ENCODE measurements at regions not wholly inside any gene's neighbourhood (a gene's known extent, or its start where the extent isn't known, plus 50 kb on each side); places are given as distances from the start of the nearest gene placed in this dataset.

DNA sequence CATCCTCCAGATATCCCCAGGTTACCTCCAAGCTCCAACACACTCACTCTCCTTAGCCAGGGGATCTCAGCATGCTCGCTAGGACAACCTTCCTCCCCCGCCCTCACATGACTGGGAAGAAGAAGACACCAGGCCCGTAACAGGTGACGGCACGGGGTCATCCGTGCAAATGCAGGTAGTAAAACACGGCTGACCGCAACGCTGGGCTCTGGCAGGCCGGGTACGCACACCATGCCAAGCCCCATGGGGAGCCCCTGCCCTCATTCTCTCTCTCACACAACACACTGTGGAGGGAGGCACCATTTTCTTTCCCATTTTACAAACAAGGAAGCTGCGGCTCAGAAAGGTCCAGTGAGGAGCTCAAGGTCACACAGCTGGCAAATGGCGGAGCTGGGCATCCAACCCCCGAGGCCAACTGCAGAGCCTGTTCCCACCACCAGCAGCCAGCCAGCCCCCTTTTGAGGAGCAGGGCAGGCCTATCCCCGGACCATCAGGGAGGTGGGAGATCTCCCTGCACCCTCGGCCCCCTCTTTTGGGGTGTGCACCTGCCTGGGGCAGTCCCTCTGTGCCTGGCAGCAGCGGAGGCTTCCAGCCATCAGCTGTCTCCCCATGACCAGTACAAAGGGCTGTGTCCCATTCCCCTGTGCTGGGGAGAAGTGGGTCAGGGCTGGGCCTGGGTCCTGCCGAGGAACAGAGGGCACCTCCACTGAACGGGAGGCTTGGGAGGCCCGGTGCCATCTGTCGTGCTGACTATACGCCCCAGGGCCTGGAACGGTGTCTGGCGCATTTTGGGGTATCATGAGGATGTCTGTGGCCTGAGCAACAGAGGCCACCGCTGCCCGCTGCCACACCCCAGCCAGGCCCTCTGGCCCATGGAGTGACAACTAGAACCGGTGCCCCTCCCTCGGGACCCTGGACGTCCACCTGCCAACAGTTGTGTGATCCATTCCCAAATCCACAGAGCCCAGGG is 280.9 kb downstream of the CTTN start:
- Mint-ChIP-seq H3K4me3 (no peak overlapping the region), H3K27ac (no peak overlapping the region), H3K9me3 (peaks cover 3% of the 10 kb centered on the region), H3K27me3 (peaks cover 22% of the 10 kb centered on the region), H3K4me1 (no peaks in the 10 kb centered on the region), H3K36me3 (no peaks in the 10 kb centered on the region)
- ATAC-seq = no peak

DNA sequence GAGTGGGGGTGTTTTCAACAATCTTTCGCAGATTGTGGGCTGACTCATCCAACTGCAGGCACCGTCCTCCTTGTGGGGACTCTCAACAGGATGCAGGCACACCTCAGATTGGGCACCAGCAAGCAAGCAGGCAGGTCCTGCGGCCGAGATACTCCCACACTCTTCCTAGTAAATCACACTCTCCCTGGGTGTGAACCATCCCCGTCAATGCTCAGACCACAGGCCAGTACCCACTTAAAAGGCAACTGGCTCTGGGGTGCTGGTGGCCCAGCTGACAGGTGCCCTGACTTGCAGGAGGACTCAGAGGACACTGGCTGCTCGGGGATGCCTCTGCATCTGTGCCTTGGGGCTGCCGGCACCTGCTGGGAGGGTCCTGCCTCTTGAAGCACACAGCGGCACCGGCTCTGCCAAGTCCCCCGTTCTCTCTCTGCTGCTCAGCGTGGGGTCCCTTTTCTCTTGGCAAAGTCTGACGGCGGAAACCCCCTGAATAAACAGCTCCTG is 282.5 kb downstream of the CTTN start:
- no peak overlapping the region for H3K27ac Mint-ChIP-seq
- no peaks in the 10 kb centered on the region for H3K36me3 Mint-ChIP-seq
- no peaks in the 10 kb centered on the region for H3K4me1 Mint-ChIP-seq
- H3K27me3 Mint-ChIP-seq = peaks cover 24% of the 10 kb centered on the region
- H3K9me3 Mint-ChIP-seq = peaks cover 4% of the 10 kb centered on the region
- no peak for ATAC-seq
- H3K4me3 Mint-ChIP-seq = no peak overlapping the region

DNA sequence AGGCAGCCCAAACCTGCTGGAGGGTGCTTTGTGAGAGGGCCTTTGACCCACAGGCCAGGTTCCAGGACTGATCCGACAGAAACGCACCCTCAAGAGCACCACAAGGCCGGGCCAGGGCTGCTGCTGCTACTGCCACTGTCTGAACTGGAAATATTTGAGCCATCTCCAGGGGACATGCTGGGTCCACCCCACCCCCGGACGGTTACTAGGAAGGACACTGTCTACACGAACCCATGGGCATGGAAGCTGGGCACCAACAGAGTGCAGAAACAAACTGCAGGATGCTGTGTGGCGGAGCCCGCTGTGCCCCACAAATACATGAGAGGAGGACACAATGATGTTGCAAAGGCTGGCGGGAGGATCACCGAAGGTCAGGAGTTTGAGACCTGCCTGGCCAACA is 283.7 kb downstream of the CTTN start:
- Mint-ChIP-seq H3K4me1 (no peaks in the 10 kb centered on the region), H3K36me3 (no peaks in the 10 kb centered on the region), H3K27ac (no peak overlapping the region)

DNA sequence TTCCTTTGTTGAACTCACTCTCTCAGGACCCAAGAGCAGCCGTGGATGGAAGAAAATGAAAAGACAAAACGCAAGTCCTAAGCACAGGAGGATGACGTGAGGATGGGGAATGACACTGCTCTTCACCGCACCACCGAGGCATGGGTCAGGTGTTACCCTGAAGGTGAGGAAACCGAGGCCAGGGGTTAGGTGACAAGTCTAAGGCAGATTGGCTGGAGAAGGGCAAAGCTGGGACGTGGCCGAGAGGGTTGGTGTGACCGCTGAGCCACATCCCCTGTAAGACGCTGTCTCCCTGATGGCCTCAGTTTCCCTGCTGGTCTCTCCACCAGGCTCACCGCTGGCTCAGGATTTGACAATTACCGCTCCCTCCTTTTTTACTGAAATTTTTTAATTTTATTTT is 284.4 kb downstream of the CTTN start:
- H3K27me3 Mint-ChIP-seq = peaks cover 37% of the 10 kb centered on the region
- no peak for ATAC-seq
- H3K27ac Mint-ChIP-seq = no peak overlapping the region
- H3K36me3 Mint-ChIP-seq = no peaks in the 10 kb centered on the region
- no peaks in the 10 kb centered on the region for H3K4me1 Mint-ChIP-seq
- peaks cover 10% of the 10 kb centered on the region for H3K9me3 Mint-ChIP-seq
- H3K4me3 Mint-ChIP-seq = no peak overlapping the region

More for the DNA sequence above, 283.7 kb downstream of the CTTN start:
- Mint-ChIP-seq H3K27me3 (peaks cover 36% of the 10 kb centered on the region), H3K9me3 (peaks cover 10% of the 10 kb centered on the region), H3K4me3 (no peak overlapping the region)
- ATAC-seq = no peak

DNA sequence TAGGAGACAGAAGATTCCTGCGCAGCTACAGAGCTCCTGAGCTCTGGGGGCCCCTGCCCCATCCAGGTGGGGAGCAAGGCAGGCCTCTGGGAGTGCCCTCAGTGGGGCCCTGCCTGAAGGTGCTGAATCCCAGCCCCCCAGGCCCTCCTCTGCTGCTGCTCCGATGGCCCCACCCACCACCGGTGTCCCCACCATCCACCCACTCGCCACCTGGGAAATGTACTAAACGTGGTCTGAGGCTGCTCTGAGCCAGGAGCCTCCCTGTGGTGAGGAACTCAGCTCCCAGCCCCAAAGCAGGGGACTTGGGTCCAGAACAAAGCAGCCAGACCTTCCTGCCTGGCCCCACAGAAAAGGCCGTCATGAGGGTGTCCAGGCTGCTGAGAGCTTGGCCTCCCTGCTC is 289.4 kb downstream of the CTTN start:
- ATAC-seq = no peak
- no peak overlapping the region for H3K4me3 Mint-ChIP-seq
- peaks cover 40% of the 10 kb centered on the region for H3K27me3 Mint-ChIP-seq
- no peak overlapping the region for H3K27ac Mint-ChIP-seq
- no peaks in the 10 kb centered on the region for H3K36me3 Mint-ChIP-seq
- peaks cover 15% of the 10 kb centered on the region for H3K9me3 Mint-ChIP-seq
- H3K4me1 Mint-ChIP-seq = no peaks in the 10 kb centered on the region

DNA sequence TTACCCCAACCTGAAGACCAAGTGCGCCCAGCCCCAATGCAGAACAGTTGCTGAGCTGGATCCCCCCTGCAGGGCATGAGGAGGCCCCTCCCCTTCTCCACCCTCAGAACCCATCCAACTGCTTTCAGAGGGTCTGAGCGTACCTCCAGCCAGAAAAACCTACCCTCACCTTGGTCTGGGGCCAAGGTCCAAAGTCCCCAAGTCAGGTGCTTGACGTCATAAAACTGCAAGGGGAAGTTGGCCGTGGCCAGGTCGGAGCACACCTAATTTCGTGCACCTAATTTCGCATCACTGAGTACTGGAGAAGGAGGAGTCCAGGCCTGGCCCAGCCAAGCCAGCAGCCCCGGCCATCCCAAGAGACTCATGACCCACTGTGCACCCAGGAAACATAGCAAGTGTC is 289.8 kb downstream of the CTTN start:
- H3K27ac Mint-ChIP-seq = no peak overlapping the region
- H3K4me3 Mint-ChIP-seq = no peak overlapping the region
- no peaks in the 10 kb centered on the region for H3K36me3 Mint-ChIP-seq
- no peaks in the 10 kb centered on the region for H3K4me1 Mint-ChIP-seq
- ATAC-seq = no peak
- H3K9me3 Mint-ChIP-seq = peaks cover 15% of the 10 kb centered on the region
- H3K27me3 Mint-ChIP-seq = peaks cover 40% of the 10 kb centered on the region

DNA sequence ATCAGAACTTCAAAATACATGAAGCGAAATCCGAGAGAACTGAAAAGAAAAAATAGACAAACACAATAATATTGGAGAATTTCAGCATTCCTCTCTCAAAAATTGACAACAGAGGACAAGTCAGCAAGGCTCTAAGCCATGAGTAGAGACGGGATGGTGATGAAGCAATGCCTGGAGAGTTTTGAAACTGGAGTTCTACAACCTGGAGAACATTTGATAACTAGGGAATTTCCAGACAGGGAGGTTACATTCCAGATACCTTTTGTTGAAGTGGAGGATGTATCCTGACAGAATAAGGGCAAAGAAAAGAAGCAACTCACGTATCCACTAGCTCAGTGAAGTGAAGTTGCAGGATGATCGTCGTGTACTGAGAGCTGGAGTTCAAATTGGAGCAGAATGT is 291.4 kb downstream of the CTTN start:
- no peaks in the 10 kb centered on the region for H3K36me3 Mint-ChIP-seq
- no peaks in the 10 kb centered on the region for H3K4me1 Mint-ChIP-seq
- no peak overlapping the region for H3K4me3 Mint-ChIP-seq
- H3K27me3 Mint-ChIP-seq = peaks cover 30% of the 10 kb centered on the region
- no peak overlapping the region for H3K27ac Mint-ChIP-seq
- ATAC-seq = no peak
- H3K9me3 Mint-ChIP-seq = peaks cover 15% of the 10 kb centered on the region

DNA sequence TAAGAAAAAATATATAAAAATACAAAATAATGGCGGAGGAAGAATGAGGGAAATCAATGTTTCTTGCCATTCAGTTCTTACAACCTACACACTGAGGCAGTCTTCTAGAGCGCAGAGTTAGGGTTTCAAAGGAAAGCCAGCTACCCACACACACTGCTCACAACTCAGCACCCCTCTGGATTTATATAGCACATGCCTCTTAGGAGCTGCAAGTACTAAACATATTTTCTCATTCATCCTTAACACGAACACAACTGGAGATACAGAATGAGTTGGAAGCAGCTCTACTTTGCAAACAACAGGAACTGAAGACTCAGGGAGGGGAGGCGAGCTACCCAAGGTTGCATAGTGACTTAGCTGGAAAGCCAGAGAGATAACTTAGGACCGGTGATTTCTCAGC is 293.8 kb downstream of the CTTN start:
- Mint-ChIP-seq H3K4me1 (no peaks in the 10 kb centered on the region), H3K4me3 (no peak overlapping the region), H3K9me3 (peaks cover 8% of the 10 kb centered on the region), H3K27me3 (peaks cover 16% of the 10 kb centered on the region), H3K36me3 (no peaks in the 10 kb centered on the region), H3K27ac (no peak overlapping the region)
- no peak for ATAC-seq

DNA sequence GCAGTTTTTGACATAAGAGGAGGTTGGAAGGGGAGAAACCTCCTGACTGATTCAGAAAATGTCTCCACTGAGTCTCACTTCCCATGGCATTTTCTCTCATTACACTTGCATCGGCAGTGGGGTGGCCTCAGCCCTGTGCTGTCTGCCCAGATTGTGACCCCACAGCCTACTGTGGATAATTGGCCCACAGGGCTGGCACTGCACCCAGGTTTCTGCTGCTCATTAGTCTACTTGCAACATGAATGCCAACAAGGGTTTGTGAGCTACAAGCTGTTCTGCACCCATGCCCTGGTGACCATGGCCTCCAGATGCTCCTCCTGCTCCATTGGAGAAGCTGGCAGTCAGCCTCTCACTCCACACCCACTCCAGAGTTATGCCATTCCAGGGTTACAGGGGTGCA is 296.0 kb downstream of the CTTN start:
- Mint-ChIP-seq H3K36me3 (no peaks in the 10 kb centered on the region), H3K9me3 (peaks cover 8% of the 10 kb centered on the region), H3K4me3 (no peak overlapping the region), H3K27ac (no peak overlapping the region), H3K27me3 (peaks cover 14% of the 10 kb centered on the region), H3K4me1 (no peaks in the 10 kb centered on the region)
- no peak for ATAC-seq

DNA sequence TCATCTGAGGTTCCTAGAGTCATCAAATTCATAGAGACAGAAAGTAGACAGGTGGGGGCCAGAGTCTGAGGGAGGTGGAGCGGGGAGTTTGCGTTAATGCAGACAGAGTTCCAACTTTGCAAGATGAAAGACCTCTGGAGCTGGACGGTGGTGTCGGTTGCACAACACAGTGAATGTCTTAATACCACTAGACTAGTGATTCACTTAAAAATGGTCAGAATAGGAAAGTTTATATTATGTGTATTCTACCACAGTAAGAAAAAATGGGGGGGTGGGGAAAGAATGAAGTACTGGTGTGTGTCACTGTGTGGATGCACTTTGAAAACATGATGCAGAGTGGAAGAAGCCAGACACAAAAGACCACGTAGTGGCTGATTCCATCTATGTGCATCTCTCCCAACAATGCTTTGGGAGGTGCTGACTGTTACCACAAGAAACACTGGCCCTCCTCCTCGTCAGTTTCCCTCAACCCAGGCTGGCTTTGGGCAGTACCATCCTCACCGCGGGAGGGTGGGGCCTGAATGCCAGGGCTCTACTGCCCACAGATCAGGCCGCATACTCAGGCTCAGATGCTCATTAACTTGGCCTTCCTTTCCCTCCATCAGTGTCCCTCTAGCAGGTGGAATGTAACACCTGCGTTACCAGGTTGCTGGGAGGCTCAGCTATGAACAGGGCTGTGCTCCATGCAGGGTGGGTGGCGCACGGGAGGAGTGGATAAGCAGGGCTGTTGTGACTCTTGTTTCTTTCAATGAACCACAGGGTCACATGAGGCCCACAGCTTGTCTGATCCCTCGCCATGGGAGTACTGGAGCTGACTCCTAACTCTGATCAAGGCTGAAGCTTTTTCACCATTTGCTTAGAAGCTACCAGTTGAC is 297.0 kb downstream of the CTTN start:
- H3K4me3 Mint-ChIP-seq = no peak overlapping the region
- ATAC-seq = no peak
- H3K36me3 Mint-ChIP-seq = no peaks in the 10 kb centered on the region
- H3K27ac Mint-ChIP-seq = no peak overlapping the region
- no peaks in the 10 kb centered on the region for H3K4me1 Mint-ChIP-seq
- H3K9me3 Mint-ChIP-seq = peaks cover 3% of the 10 kb centered on the region
- peaks cover 8% of the 10 kb centered on the region for H3K27me3 Mint-ChIP-seq

DNA sequence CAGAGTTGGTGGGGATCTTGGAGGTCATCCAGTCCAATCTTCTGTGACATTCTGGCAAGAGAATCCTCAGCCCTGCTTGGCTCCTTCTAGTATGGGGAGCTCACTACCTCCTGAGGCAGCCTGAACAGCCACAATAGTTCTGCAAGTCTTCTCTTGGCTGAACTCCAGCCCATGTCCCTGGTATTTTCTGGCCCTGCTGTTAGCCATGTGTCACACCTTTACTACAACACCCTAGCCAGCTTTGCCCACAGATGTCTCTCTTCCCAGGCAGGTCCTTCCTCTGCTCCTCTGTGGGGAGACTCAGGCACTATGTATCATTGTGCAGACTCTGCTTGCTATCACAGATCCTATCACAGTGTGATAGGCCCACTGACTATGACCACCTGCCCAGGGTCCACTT is 297.7 kb downstream of the CTTN start:
- H3K4me1 Mint-ChIP-seq = no peaks in the 10 kb centered on the region
- no peak overlapping the region for H3K4me3 Mint-ChIP-seq
- H3K27me3 Mint-ChIP-seq = peaks cover 4% of the 10 kb centered on the region
- ATAC-seq = no peak
- no peak overlapping the region for H3K27ac Mint-ChIP-seq
- no peaks in the 10 kb centered on the region for H3K36me3 Mint-ChIP-seq
- H3K9me3 Mint-ChIP-seq = peaks cover 3% of the 10 kb centered on the region

DNA sequence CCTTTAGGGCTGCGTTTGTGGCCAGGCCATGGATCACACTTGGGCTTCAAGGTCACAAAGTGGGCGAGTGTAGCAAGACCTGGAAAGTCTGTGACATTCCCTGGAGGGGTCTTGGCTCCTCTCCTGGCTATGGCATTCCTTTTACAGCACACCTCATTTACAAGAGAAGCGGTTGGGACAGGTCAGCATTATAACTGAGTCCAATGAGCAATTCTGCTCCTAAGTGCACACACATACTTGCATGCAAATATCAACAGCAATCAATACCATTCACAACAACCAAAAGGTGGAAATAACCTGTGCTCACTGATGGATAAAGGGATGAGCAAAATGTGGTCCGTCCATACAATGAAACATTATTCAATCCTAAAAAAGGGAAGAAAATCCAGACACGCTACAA is 298.2 kb downstream of the CTTN start:
- H3K27me3 Mint-ChIP-seq = no peaks in the 10 kb centered on the region
- H3K9me3 Mint-ChIP-seq = peaks cover 3% of the 10 kb centered on the region
- no peak overlapping the region for H3K27ac Mint-ChIP-seq
- H3K4me3 Mint-ChIP-seq = no peak overlapping the region
- H3K36me3 Mint-ChIP-seq = no peaks in the 10 kb centered on the region
- ATAC-seq = no peak
- no peaks in the 10 kb centered on the region for H3K4me1 Mint-ChIP-seq

DNA sequence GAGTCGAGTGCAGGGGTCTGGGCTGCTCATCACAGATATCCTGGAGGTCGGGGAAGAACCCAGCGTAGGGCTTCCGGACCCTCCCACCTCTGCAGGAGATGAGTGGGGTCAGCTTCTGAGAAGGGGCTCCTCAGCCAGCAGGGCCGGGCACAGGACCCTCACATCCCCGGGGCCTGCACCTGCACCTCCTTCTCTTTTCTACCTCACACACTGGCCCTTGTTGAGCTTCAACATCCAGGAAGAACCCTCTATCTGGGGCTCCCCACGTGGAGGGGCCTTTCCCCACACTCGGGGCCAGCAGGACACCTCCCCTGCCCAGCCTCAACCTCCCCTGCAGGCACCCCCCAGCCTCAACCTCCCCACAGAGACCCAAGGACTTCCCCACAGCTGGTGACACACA is 299.4 kb downstream of the CTTN start:
- Mint-ChIP-seq H3K27me3 (no peaks in the 10 kb centered on the region), H3K9me3 (peaks cover 3% of the 10 kb centered on the region), H3K4me1 (no peaks in the 10 kb centered on the region), H3K27ac (no peak overlapping the region), H3K4me3 (no peak overlapping the region), H3K36me3 (no peaks in the 10 kb centered on the region)
- no peak for ATAC-seq

DNA sequence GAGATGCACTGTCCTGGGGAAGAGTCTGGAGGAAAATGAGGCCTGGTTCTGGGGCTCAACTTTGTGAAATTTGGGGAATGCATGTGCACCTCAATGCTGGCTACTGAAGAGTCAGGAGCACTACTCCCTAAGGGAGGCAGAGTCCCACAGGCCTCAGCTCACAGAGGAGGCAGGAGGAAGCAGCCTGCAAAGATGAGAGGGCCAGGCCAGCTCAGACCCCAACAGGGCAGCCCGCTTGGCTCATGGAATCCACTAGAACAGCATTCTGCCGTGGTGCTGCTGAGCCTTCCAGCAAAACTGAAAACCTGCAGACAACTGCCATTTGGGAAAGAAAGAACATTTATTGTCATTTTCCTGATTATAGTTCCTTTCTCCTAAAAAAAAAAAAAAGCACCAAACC is 300.5 kb downstream of the CTTN start:
- no peak overlapping the region for H3K4me3 Mint-ChIP-seq
- H3K27ac Mint-ChIP-seq = no peak overlapping the region
- no peaks in the 10 kb centered on the region for H3K36me3 Mint-ChIP-seq
- H3K27me3 Mint-ChIP-seq = no peaks in the 10 kb centered on the region
- ATAC-seq = no peak
- H3K9me3 Mint-ChIP-seq = no peaks in the 10 kb centered on the region
- no peaks in the 10 kb centered on the region for H3K4me1 Mint-ChIP-seq

DNA sequence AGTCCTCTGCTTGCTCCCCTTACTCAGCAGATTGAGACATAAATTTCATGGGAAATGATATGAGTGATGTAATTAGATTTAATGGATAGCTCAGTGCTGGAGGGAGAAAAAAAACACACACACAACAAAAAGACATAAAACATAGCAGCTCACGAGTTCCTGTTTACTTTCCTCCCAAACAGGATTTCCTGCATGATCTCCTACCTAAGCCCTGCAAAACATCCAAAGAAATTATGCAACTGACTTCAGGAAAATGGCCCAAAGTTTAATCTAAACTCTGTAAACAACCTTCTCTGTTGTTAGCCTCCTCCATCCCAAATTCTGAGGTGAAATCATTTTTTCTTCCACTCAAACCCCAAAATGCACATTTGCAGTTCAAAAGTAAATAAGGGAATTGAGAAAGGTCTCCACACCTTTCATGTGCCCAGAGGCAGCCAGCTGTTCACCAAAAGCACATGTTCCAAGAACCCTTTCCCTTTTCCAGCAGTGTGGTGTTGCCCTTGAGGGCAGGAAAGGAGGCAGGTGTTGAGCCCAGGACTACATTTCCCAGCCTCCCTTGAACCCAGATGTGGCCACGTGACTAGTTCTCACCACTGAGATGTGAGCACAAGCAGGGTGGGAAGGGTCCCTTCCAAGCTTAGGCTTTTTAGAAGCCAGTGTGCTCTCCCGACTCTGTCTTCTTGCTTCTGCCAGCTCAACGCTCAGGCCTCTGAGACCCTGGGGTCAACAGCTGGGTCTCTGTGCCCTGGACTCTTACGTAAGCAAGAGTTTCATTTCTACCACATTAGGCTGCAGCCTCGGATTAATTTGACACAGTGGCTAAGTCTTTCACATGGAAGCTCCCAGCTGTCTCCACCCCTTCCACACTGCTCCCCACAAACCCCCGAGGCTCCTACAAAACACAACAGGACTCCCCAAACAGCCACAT is 301.2 kb downstream of the CTTN start:
- no peaks in the 10 kb centered on the region for H3K36me3 Mint-ChIP-seq
- no peak overlapping the region for H3K27ac Mint-ChIP-seq
- H3K4me1 Mint-ChIP-seq = no peaks in the 10 kb centered on the region
- H3K27me3 Mint-ChIP-seq = no peaks in the 10 kb centered on the region
- ATAC-seq = no peak
- no peaks in the 10 kb centered on the region for H3K9me3 Mint-ChIP-seq
- H3K4me3 Mint-ChIP-seq = no peak overlapping the region

Data from stimulated activated memory B cell treated with anti-CD40 and anti-IgM and Interleukin-4, amounts not matched to agents 10 μg/mL and 1 μg/mL and 100 μg/mL, for 72 hours (primary cell).